Esophagus muscularis mucosa (tissue), 4 donors: ENCODE measurements at regions not wholly inside any gene's neighbourhood (a gene's known extent, or its start where the extent isn't known, plus 50 kb on each side); places are given as distances from the start of the nearest gene placed in this dataset.

Experiments used
- DNase-seq: peaks from one replicate; pipeline ENCODE4 v3.0.0-alpha.2; 2017; ENCODE audit errors: extremely low spot score
- H3K27ac ChIP-seq, 4 donors: fragments of 200-600 bp; sonication (generic); replicated peaks in 1 of 4; 1 replicate in 3 of 4; 2 replicates in 1 of 4; pipeline ENCODE4 v1.5.1; 2016 to 2019; ENCODE audit warnings: mild to moderate bottlenecking in 1 of 4
- H3K27me3 ChIP-seq, 4 donors: fragments of 200-600 bp; sonication (generic); one replicate each; pipeline versions ENCODE4 v1.5.1 to v1.6.0; 2016 to 2019
- H3K36me3 ChIP-seq, 4 donors: fragments of 200-600 bp; sonication (generic); one replicate each; pipeline ENCODE4 v1.5.1; 2016 to 2019
- H3K4me1 ChIP-seq, 4 donors: fragments of 200-600 bp; sonication (generic); one replicate each; pipeline ENCODE4 v1.5.1; 2016 to 2019
- H3K4me3 ChIP-seq, 4 donors: fragments of 200-600 bp; sonication (generic); 1 replicate in 2 of 4; 2 replicates in 2 of 4; pipeline ENCODE4 v1.5.1; 2016 to 2019; ENCODE audit warnings: mild to moderate bottlenecking in 4 of 4, moderate library complexity in 1 of 4
- H3K9me3 ChIP-seq, 4 donors: fragments of 200-600 bp; sonication (generic); 1 replicate in 3 of 4; 2 replicates in 1 of 4; pipeline ENCODE4 v1.5.1; 2016 to 2019
- CTCF ChIP-seq, 3 experiments: fragments of 200-600 bp in 2 of 3; fragments of 450-650 bp in 1 of 3; sonication (generic) in 2 of 3; IDR thresholded peaks; one replicate each; pipeline ENCODE4 v1.5.1; 2017 to 2019; ENCODE audit warnings: antibody characterized with exemption in 3 of 3, mild to moderate bottlenecking in 2 of 3, moderate library complexity in 1 of 3
- EP300 ChIP-seq: sonication (generic); formaldehyde crosslinking; IDR thresholded peaks from one replicate; pipeline ENCODE4 v1.6.1; 2017; ENCODE audit warnings: antibody characterized with exemption
- POLR2A ChIP-seq: fragments of 450-650 bp; IDR thresholded peaks from one replicate; pipeline ENCODE4 v1.6.1; 2017; ENCODE audit warnings: antibody characterized with exemption, moderate library complexity, mild to moderate bottlenecking, low read depth
- POLR2AphosphoS5 ChIP-seq, 2 donors: sonication (generic); formaldehyde crosslinking; IDR thresholded peaks; one replicate each; pipeline ENCODE4 v1.6.1; 2017; ENCODE audit warnings: antibody characterized with exemption in 2 of 2
- WGBS: methylation state at CpG from one replicate; pipeline ENCODE4 v1.1.5; 2018; 5-methylcytosine and 5-hydroxymethylcytosine counted together
- intact Hi-C: fragments of 100-400 bp; cut with DNase I; formaldehyde crosslinking; loops from one replicate; pipeline ENCODE4 v1.15.1; 2023

- no peak overlapping the region for H3K27ac ChIP-seq
- H3K36me3 ChIP-seq = no peaks in the 10 kb centered on the region
- DNase-seq = no peak
- no peak overlapping the region for H3K4me3 ChIP-seq
- peaks cover 0 to 46% (median 3%) of the 10 kb centered on the region in 4 donors for H3K27me3 ChIP-seq
- H3K9me3 ChIP-seq = no peaks in the 10 kb centered on the region
- TF ChIP-seq EP300 (no peak), POLR2AphosphoS5 (IDR thresholded peaks at IDR 0.05) (no peak), POLR2A (no peak), CTCF (IDR thresholded peaks at IDR 0.05) (no peak)
- WGBS = 60% methylated on average over 18 of the region's 20 CpGs
- intact Hi-C loops = no loop called here
- no peaks in the 10 kb centered on the region for H3K4me1 ChIP-seq
Observed at GRCh38 chr1:5691795-5692509, 300.3 kb downstream of the NPHP4 start.

GRCh38 chr1:5690898-5691297, 301.3 kb downstream of the NPHP4 start:
- WGBS = 81% methylated on average over 11 of the region's 13 CpGs
- DNase-seq = no peak
- H3K4me1 ChIP-seq = no peaks in the 10 kb centered on the region
- no peak overlapping the region for H3K27ac ChIP-seq
- no peaks in the 10 kb centered on the region for H3K9me3 ChIP-seq
- TF ChIP-seq POLR2AphosphoS5 (IDR thresholded peaks at IDR 0.05) (no peak), CTCF (IDR thresholded peaks at IDR 0.05) (no peak), EP300 (no peak), POLR2A (no peak)
- no peak overlapping the region for H3K4me3 ChIP-seq
- no peaks in the 10 kb centered on the region for H3K36me3 ChIP-seq
- intact Hi-C loops = no loop called here
- H3K27me3 ChIP-seq = peaks cover 0 to 56% (median 3%) of the 10 kb centered on the region in 4 donors

- Histone ChIP-seq H3K4me1 (peaks cover 0 to 5% (median 2%) of the 10 kb centered on the region in 4 donors), H3K4me3 (no peak overlapping the region), H3K27me3 (peaks cover 0 to 61% (median 3%) of the 10 kb centered on the region in 4 donors), H3K27ac (no peak overlapping the region), H3K9me3 (no peaks in the 10 kb centered on the region), H3K36me3 (no peaks in the 10 kb centered on the region)
- DNase-seq = no peak
- intact Hi-C loops = no loop called here
- WGBS = 87% methylated on average over 3 of the region's 3 CpGs
- TF ChIP-seq POLR2AphosphoS5 (IDR thresholded peaks at IDR 0.05) (no peak), POLR2A (no peak), EP300 (no peak), CTCF (IDR thresholded peaks at IDR 0.05) (no peak)
Observed at GRCh38 chr1:5690291-5690690, 301.9 kb downstream of the NPHP4 start.

- intact Hi-C loops = no loop called here
- WGBS = 75% methylated on average over 28 of the region's 28 CpGs
Observed at GRCh38 chr1:5688081-5689077, 303.8 kb downstream of the NPHP4 start.

More at GRCh38 chr1:5688081-5689077, 303.8 kb downstream of the NPHP4 start:
- no peak for TF ChIP-seq POLR2AphosphoS5 (IDR thresholded peaks at IDR 0.05)
- no peak for TF ChIP-seq EP300
- TF ChIP-seq POLR2A = no peak
- TF ChIP-seq CTCF (IDR thresholded peaks at IDR 0.05) = no peak
- Histone ChIP-seq H3K27me3 (peaks cover 0 to 74% (median 3%) of the 10 kb centered on the region in 4 donors), H3K36me3 (no peaks in the 10 kb centered on the region), H3K9me3 (no peaks in the 10 kb centered on the region), H3K4me1 (peaks cover 0 to 7% (median 2%) of the 10 kb centered on the region in 4 donors), H3K4me3 (no peak overlapping the region), H3K27ac (no peak overlapping the region)
- DNase-seq = no peak
